ENCODE measurements at regions not wholly inside any gene's neighbourhood (a gene's known extent, or its start where the extent isn't known, plus 50 kb on each side); places are given as distances from the start of the nearest gene placed in this dataset.

DNA sequence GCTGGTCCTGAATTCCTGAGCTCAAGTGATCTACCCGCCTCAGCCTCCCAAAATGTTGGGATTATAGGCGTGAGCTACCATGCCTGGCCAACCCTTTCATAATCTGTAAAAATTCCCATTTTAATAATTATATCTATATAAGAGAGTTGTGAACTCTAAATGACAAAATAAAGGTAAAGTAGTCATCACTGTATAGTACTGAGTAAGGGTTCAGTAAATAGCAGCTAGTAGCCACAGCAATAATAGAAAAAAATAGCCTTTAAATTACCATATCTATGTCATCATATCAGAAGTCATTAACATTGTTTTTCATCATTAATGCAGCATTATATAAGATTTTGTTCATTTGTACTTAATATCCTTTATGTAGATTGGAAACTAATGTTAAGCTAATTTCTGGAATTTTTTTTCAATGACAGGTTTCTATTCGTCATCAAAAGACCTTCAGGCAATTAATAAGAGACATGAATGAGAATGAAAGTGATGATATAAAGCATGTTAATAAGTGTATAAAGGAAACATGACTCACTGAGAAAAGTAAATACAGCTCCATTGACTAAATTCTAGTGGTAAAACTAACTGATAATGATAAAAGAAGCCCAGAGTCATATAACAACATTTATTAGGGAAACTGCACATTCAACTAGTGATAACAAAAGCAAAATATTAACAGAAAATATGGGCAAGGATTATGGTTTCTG is 85.9 kb upstream of the UGT8 start:
- Histone ChIP-seq H3K4me1 (no peaks in the 10 kb centered on the region), H3K9me3 (no peaks in the 10 kb centered on the region), H3K4me3 (no peak overlapping the region), H3K36me3 (no peaks in the 10 kb centered on the region), H3K27me3 (no peaks in the 10 kb centered on the region), H3K27ac (no peak overlapping the region)
- intact Hi-C loops (cut with DNase I) = no loop called here
- TF ChIP-seq, protein P1, sequence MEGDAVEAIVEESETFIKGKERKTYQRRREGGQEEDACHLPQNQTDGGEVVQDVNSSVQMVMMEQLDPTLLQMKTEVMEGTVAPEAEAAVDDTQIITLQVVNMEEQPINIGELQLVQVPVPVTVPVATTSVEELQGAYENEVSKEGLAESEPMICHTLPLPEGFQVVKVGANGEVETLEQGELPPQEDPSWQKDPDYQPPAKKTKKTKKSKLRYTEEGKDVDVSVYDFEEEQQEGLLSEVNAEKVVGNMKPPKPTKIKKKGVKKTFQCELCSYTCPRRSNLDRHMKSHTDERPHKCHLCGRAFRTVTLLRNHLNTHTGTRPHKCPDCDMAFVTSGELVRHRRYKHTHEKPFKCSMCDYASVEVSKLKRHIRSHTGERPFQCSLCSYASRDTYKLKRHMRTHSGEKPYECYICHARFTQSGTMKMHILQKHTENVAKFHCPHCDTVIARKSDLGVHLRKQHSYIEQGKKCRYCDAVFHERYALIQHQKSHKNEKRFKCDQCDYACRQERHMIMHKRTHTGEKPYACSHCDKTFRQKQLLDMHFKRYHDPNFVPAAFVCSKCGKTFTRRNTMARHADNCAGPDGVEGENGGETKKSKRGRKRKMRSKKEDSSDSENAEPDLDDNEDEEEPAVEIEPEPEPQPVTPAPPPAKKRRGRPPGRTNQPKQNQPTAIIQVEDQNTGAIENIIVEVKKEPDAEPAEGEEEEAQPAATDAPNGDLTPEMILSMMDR (IDR thresholded peaks at IDR 0.05) = no peak
- ATAC-seq (no peak), DNase-seq (no peak)

DNA sequence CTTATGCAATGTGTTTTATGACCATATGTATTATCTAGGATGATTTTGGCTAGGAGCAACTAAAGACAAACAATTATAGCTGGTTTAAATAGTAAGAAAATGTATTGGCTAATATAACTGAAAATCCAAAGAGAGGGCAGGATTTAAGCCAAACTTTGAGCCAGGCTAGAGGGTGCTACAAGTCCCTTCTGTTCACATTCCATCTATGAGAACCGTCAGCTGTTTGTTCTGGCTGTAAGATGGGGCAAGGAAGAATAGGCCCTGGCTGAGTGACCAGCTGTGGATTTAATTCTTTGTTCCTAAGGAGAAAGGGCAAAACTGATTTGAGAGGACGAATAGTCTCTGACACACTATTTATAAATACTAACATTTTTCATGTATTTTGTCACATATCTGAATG is 79.2 kb upstream of the UGT8 start:
- Histone ChIP-seq H3K4me3 (no peak overlapping the region), H3K4me1 (no peaks in the 10 kb centered on the region), H3K9me3 (no peaks in the 10 kb centered on the region), H3K27ac (no peak overlapping the region), H3K27me3 (no peaks in the 10 kb centered on the region), H3K36me3 (no peaks in the 10 kb centered on the region)
- TF ChIP-seq, protein P1 (IDR thresholded peaks at IDR 0.05) = no peak
- DNase-seq = no peak
- intact Hi-C loops (cut with DNase I) = no loop called here
- ATAC-seq = peak; percentile 40

DNA sequence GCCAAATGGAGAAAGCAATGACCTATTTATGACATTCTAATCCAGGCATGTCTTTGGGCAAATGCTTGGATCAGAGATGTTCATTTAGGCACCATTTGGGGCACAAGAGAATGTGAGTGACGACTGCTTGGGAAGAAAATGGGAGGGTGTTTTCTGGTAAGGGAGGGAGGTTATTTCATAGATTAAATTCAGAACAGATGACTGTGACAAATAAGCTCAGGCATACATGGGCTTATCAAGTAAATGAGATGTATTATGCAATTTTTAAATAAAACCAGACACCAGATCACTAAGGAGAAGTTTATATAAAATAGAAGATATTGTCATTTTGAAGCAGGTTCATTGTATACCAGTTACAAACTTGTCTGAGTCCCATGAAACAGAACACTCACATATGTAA is 71.4 kb upstream of the UGT8 start:
- no peak for DNase-seq
- H3K36me3 ChIP-seq = no peaks in the 10 kb centered on the region
- intact Hi-C loops (cut with DNase I) = no loop called here
- no peak for ATAC-seq
- TF ChIP-seq, protein P1 (IDR thresholded peaks at IDR 0.05) = no peak
- no peak overlapping the region for H3K27ac ChIP-seq
- no peaks in the 10 kb centered on the region for H3K9me3 ChIP-seq
- H3K4me1 ChIP-seq = no peaks in the 10 kb centered on the region
- no peak overlapping the region for H3K4me3 ChIP-seq
- H3K27me3 ChIP-seq = no peaks in the 10 kb centered on the region

DNA sequence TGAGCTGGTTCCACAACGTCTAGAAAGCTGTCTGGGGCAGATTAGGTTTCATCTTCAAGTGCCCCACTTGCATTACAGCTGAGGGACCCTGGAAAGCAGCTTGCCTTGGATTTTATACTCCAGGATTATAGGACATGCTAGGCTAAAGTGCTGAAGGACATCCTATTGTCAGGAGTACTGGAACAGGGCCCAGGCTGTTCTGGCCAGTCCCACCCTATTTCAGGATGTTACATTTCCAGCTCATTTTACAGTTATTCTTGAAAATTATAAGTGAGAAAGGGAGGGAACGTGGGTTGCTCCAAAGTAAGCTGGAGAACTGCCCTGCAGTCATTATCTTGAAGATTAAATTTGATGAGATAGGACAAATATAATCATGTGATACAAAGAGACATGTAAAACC is 71.0 kb upstream of the UGT8 start:
- Histone ChIP-seq H3K27me3 (no peaks in the 10 kb centered on the region), H3K27ac (no peak overlapping the region), H3K36me3 (no peaks in the 10 kb centered on the region), H3K4me1 (no peaks in the 10 kb centered on the region), H3K4me3 (no peak overlapping the region), H3K9me3 (no peaks in the 10 kb centered on the region)
- DNase-seq (no peak), ATAC-seq (no peak)
- TF ChIP-seq, protein P1 (IDR thresholded peaks at IDR 0.05) = no peak
- intact Hi-C loops (cut with DNase I) = no loop called here

DNA sequence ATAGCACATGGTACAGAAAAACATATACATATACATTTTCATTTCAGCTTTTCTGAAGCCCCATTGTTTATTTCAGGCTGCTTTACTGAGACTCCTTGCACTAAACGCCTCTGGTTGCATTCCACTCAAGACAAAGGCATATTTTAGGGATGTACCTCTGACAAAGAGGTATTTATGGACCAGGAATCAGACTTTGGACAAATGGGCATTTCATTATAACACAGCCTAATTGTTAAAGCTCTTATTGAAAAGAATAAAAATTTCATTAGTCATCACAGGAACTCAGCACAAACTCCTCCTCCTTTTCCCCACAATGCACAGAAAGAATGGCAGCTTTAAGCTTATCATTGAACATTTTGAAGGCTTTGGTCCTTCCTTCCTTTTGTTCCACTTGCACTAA is 62.9 kb upstream of the UGT8 start:
- Histone ChIP-seq H3K4me1 (no peaks in the 10 kb centered on the region), H3K27ac (no peak overlapping the region), H3K4me3 (no peak overlapping the region), H3K9me3 (no peaks in the 10 kb centered on the region), H3K27me3 (no peaks in the 10 kb centered on the region), H3K36me3 (no peaks in the 10 kb centered on the region)
- no peak for DNase-seq
- intact Hi-C loops (cut with DNase I) = no loop called here
- ATAC-seq = no peak
- TF ChIP-seq, protein P1 (IDR thresholded peaks at IDR 0.05) = no peak

DNA sequence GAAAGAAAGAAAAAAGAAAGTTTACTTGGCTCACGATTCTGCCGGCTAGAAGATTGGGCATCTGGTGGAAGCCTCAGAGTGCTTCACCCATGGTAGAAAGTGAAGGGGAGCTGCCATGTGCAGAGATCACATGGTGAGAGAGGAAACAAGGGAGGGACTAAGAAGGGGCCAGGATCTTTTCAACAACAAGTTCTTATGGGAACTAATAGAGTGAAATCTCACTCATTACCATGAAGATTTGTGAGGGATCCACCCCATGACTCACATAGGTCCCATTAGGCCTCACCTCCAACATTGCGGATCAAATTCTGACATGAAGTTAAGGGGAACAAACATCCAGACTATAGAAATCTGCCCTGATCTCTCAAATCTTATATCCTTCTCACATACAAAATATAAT is 61.3 kb upstream of the UGT8 start:
- Histone ChIP-seq H3K9me3 (no peaks in the 10 kb centered on the region), H3K36me3 (no peaks in the 10 kb centered on the region), H3K4me3 (no peak overlapping the region), H3K27me3 (no peaks in the 10 kb centered on the region), H3K4me1 (no peaks in the 10 kb centered on the region), H3K27ac (no peak overlapping the region)
- no peak for DNase-seq
- TF ChIP-seq, protein P1 (IDR thresholded peaks at IDR 0.05) = no peak
- intact Hi-C loops (cut with DNase I) = no loop called here
- no peak for ATAC-seq
